ENCODE measurements at regions not wholly inside any gene's neighbourhood (a gene's known extent, or its start where the extent isn't known, plus 50 kb on each side); places are given as distances from the start of the nearest gene placed in this dataset.

- TF ChIP-seq CTCF (conservative IDR thresholded peaks at IDR 0.05; ENCODE audit: low read depth, low read length) (peak; percentile 17; the same call in 1 of the 2 replicates), EZH2 (IDR thresholded peaks at IDR 0.05; ENCODE audit: low read length, unreplicated experiment) (no peak)
These were observed 112.2 kb downstream of the RFLNA start for GRCh38 chr12:124407074-124407473.

Measured in PC-3 (cell line).